NCI-H524 (cell line): ENCODE measurements at regions not wholly inside any gene's neighbourhood (a gene's known extent, or its start where the extent isn't known, plus 50 kb on each side); places are given as distances from the start of the nearest gene placed in this dataset.
"Not testable (repeated sequence)": the region's sequence is repeated elsewhere in the genome, so short reads cannot be mapped to it uniquely, and the experiment has no call there.

Experiments used
- DNase-seq, 2 experiments: peaks; one replicate each; lab custom pipeline; 2025; lab: John Stamatoyannopoulos, UW

- DNase-seq = no peak
Observed at GRCh38 chr4:14912426-14912825, 89.9 kb upstream of the CPEB2 start.

DNA sequence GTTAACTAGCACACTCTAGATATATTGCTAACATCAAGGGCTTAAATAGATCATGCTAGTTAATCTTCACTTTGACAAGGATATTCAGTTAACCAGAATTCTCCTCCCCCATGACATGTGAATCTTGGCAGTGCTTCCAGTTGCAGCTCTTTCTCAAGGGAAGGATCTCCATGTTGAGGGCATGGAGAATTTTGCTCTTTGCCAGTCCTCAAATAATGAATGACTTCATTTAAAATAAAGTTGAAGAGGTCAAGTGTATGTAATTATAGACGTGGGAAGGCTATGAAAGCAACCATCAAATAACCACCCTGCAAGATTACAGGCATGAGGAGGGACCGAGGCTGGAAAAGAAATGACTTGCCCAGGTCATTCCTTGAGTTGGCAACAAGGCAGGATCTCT is 87.3 kb upstream of the CPEB2 start:
- DNase-seq = no peak

- DNase-seq = no peak
Observed at GRCh38 chr4:14916554-14917297, 85.6 kb upstream of the CPEB2 start.

GRCh38 chr4:14917298-14917633 is 85.0 kb upstream of the CPEB2 start:
- DNase-seq = no peak

DNA sequence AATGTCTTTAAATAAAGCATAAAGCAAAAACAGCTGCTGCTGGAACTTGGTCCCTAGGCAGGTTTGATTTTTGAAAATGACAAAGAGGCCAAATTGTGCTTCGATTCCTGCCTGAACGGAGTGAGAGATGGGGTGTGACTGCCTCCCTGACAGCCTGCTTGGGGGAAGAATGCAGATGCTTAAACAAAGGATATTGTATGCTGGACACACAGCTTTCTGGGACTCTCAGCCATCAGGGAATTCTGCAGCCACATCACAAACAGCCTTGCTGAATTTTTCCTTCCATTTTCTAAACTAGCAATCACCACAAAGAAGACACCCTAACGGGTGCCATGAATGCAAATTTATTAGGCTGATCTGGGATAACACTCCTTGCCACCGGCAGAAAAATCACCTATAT is 83.9 kb upstream of the CPEB2 start:
- DNase-seq = no peak

- no peak for DNase-seq
Observed at GRCh38 chr4:14919785-14920184, 82.5 kb upstream of the CPEB2 start.

- DNase-seq = no peak
Observed at GRCh38 chr4:14920237-14920636, 82.0 kb upstream of the CPEB2 start.

GRCh38 chr4:14920759-14921320 is 81.4 kb upstream of the CPEB2 start:
- DNase-seq = no peak

- not testable (repeated sequence) for DNase-seq
Observed at GRCh38 chr4:14921781-14922180, 80.5 kb upstream of the CPEB2 start.

GRCh38 chr4:14924076-14924811 is 78.0 kb upstream of the CPEB2 start:
- no peak for DNase-seq

DNA sequence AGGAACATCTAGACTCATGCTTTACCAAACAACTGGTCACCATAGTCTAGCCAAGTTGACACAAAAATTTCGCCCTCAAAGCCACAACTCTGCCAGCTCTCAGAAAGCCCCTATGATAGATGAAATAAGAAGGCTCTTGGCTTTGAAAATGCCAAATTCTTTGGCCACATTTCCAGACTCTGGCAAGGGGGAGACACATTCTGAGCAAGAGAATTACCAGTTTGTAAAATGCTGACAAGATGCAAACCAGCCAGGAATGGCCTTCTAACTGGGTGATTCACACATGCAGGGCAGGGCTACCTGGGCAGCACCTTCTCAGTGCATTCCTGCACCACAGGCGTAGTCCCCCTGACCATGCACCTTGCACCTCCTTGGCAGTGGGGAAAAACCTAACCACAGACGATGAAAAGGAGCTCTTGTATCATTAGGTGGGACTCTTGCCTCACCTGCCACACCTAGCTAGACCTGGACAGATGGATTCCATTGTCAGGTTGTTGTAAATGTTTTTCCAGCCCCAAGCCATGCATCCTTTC is 77.4 kb upstream of the CPEB2 start:
- no peak for DNase-seq

DNA sequence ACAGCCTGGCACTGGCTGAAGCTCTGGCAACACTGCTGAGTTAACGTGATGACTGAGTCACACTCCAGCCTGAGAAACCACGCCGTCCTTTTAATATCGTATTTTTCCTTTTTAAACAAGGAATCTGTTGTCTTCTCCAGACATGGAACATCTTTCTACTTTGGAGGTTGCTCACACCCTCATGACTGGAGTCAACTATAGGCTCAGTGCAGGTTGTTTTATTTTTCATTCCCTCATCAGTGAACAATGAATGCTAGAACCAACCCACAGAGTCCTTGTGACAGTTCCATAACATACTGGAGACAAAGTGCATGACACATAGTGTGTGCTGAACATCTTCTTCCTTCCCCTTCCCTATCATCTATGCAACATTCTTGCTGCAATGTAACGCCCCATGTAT is 76.8 kb upstream of the CPEB2 start:
- DNase-seq = no peak

- no peak for DNase-seq
Observed at GRCh38 chr4:14926368-14926767, 75.9 kb upstream of the CPEB2 start.

GRCh38 chr4:14928035-14928434 is 74.2 kb upstream of the CPEB2 start:
- no peak for DNase-seq

GRCh38 chr4:14929669-14930068 is 72.6 kb upstream of the CPEB2 start:
- no peak for DNase-seq

DNA sequence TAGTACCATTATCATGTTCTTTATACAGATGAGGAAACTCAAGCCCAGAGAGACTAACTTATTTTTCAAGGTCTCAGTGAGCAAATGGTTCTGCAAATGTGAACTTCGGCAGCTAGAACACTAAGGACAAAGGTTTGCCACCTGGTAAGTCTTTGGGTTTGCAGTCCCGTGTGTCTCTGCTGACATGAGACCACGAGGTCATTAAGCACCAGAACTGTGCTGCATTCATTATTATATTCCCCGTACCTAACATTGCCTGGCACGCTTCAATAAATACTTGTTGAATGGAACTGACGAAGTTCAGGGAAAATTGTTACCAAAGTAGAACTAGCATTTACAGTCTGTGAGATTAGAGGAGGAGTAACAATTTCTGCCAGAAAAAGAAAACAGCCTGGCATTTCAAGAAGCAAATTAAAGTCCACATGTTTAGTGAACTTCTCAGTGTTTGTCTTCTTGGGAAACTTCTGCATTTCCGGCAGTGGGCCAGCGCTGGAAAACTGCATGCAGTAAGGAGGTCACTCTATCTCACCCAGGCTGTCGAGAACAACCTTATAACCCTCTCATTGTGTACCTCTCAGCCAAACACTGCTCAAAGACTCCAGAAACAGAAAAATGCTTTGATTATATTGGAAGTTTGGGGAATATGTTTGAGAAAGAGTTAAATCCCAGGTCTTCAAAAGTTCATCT is 67.4 kb upstream of the CPEB2 start:
- no peak for DNase-seq

GRCh38 chr4:14943749-14944148 is 58.5 kb upstream of the CPEB2 start:
- DNase-seq = no peak

DNA sequence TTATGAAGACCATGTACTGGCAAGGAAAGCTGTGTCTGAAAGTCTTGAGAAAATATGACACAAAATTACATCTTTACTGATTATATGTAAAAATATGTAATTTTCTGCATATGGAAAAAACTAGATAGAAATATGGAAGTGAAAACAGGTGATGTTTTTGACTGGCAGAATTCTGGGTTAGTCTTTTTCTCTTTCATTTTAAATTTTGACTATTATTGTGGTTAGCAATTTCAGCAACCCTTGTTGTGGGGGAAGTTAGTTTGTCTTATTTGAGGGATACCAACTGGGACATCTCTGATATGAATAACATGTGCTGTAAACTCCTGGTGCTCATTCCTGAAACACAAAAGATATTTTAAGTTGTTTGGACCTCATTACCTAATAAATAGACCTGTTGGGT is 49.9 kb upstream of the CPEB2 start:
- DNase-seq = no peak
